ENCODE measurements at regions not wholly inside any gene's neighbourhood (a gene's known extent, or its start where the extent isn't known, plus 50 kb on each side); places are given as distances from the start of the nearest gene placed in this dataset.
"Not testable (repeated sequence)": the region's sequence is repeated elsewhere in the genome, so short reads cannot be mapped to it uniquely, and the experiment has no call there.

GRCh38 chr17:47066841-47067682 is 88.0 kb upstream of the RPRML start:
- Mint-ChIP-seq H3K9me3 (peaks cover 3% of the 10 kb centered on the region), H3K27ac (peak overlapping the region; percentile 96), H3K36me3 (peaks cover 15% of the 10 kb centered on the region), H3K4me1 (peaks cover 40% of the 10 kb centered on the region), H3K27me3 (no peaks in the 10 kb centered on the region), H3K4me3 (peak overlapping the region; percentile 99)
- peak; percentile 98 for ATAC-seq

- Mint-ChIP-seq H3K9me3 (peaks cover 3% of the 10 kb centered on the region), H3K27ac (peak overlapping the region; percentile 96), H3K36me3 (peaks cover 15% of the 10 kb centered on the region), H3K4me3 (peak overlapping the region; percentile 99), H3K4me1 (peaks cover 32% of the 10 kb centered on the region), H3K27me3 (no peaks in the 10 kb centered on the region)
- ATAC-seq: no peak
These were observed 87.0 kb upstream of the RPRML start for GRCh38 chr17:47066095-47066494.

- Mint-ChIP-seq H3K36me3 (peaks cover 15% of the 10 kb centered on the region), H3K27ac (no peak overlapping the region), H3K27me3 (no peaks in the 10 kb centered on the region), H3K4me3 (no peak overlapping the region), H3K9me3 (peaks cover 3% of the 10 kb centered on the region), H3K4me1 (peaks cover 25% of the 10 kb centered on the region)
- ATAC-seq: no peak
These were observed 85.6 kb upstream of the RPRML start for GRCh38 chr17:47064684-47065083.

GRCh38 chr17:47063475-47063874 is 84.4 kb upstream of the RPRML start:
- H3K4me3 Mint-ChIP-seq: no peak overlapping the region

GRCh38 chr17:47062851-47063250 is 83.8 kb upstream of the RPRML start:
- not testable (repeated sequence) for H3K27ac Mint-ChIP-seq, H3K4me3 Mint-ChIP-seq, ATAC-seq, H3K27me3 Mint-ChIP-seq, H3K9me3 Mint-ChIP-seq
- peaks cover 15% of the 10 kb centered on the region for H3K36me3 Mint-ChIP-seq
- peaks cover 17% of the 10 kb centered on the region for H3K4me1 Mint-ChIP-seq

More at GRCh38 chr17:47063475-47063874, 84.4 kb upstream of the RPRML start:
- peaks cover 20% of the 10 kb centered on the region for H3K4me1 Mint-ChIP-seq
- no peak for ATAC-seq
- peaks cover 15% of the 10 kb centered on the region for H3K36me3 Mint-ChIP-seq
- no peaks in the 10 kb centered on the region for H3K27me3 Mint-ChIP-seq
- no peak overlapping the region for H3K27ac Mint-ChIP-seq
- peaks cover 3% of the 10 kb centered on the region for H3K9me3 Mint-ChIP-seq

- not testable (repeated sequence) for H3K4me1 Mint-ChIP-seq, H3K4me3 Mint-ChIP-seq, H3K27me3 Mint-ChIP-seq, ATAC-seq, H3K27ac Mint-ChIP-seq, H3K9me3 Mint-ChIP-seq
- peaks cover 24% of the 10 kb centered on the region for H3K36me3 Mint-ChIP-seq
These were observed 81.0 kb upstream of the RPRML start for GRCh38 chr17:47060005-47060404.

- Mint-ChIP-seq H3K27me3 (no peaks in the 10 kb centered on the region), H3K4me3 (no peak overlapping the region), H3K36me3 (peaks cover 24% of the 10 kb centered on the region), H3K9me3 (no peaks in the 10 kb centered on the region), H3K27ac (no peak overlapping the region), H3K4me1 (no peaks in the 10 kb centered on the region)
- ATAC-seq: no peak
These were observed 78.8 kb upstream of the RPRML start for GRCh38 chr17:47057830-47058229.

- H3K4me1 Mint-ChIP-seq, H3K27me3 Mint-ChIP-seq, ATAC-seq, H3K9me3 Mint-ChIP-seq, H3K4me3 Mint-ChIP-seq, H3K27ac Mint-ChIP-seq: not testable (repeated sequence)
- peaks cover 29% of the 10 kb centered on the region for H3K36me3 Mint-ChIP-seq
These were observed 78.2 kb upstream of the RPRML start for GRCh38 chr17:47057279-47057678.

GRCh38 chr17:47056687-47057086 is 77.6 kb upstream of the RPRML start:
- H3K36me3 Mint-ChIP-seq: peaks cover 33% of the 10 kb centered on the region
- H3K9me3 Mint-ChIP-seq, H3K4me3 Mint-ChIP-seq, H3K4me1 Mint-ChIP-seq, ATAC-seq, H3K27me3 Mint-ChIP-seq, H3K27ac Mint-ChIP-seq: not testable (repeated sequence)
